Testis (tissue), 2 donors: ENCODE measurements at regions not wholly inside any gene's neighbourhood (a gene's known extent, or its start where the extent isn't known, plus 50 kb on each side); places are given as distances from the start of the nearest gene placed in this dataset.

Source experiments
- DNase-seq: peaks from one replicate; pipeline ENCODE4 v3.0.0-alpha.2; 2019
- H3K27ac ChIP-seq, 2 donors: fragments of 200-600 bp; sonication (generic); one replicate each; pipeline ENCODE4 v1.5.1; 2019
- H3K27me3 ChIP-seq: fragments of 200-600 bp; sonication (generic); one replicate; pipeline ENCODE4 v1.5.1; 2019
- H3K36me3 ChIP-seq: fragments of 200-600 bp; sonication (generic); one replicate; pipeline ENCODE4 v1.5.1; 2017; ENCODE audit warnings: low read depth; ENCODE audit errors: missing control alignments
- H3K4me1 ChIP-seq: fragments of 200-600 bp; sonication (generic); one replicate; pipeline ENCODE4 v1.5.1; 2019
- H3K4me3 ChIP-seq, 2 donors: fragments of 200-600 bp; sonication (generic); one replicate each; pipeline ENCODE4 v1.5.1; 2017 to 2019
- H3K9me3 ChIP-seq: fragments of 200-600 bp; sonication (generic); one replicate; pipeline ENCODE4 v1.5.1; 2017
- CTCF ChIP-seq, 3 experiments: fragments of 450-650 bp in 2 of 3; fragments of 200-600 bp in 1 of 3; sonication (generic) in 1 of 3; IDR thresholded peaks; one replicate each; pipeline ENCODE4 v1.5.1; 2016 to 2019; ENCODE audit warnings: antibody characterized with exemption in 3 of 3, mild to moderate bottlenecking in 2 of 3, moderate library complexity in 1 of 3
- POLR2A ChIP-seq: fragments of 450-650 bp; IDR thresholded peaks from one replicate; pipeline ENCODE4 v1.6.1; 2017; ENCODE audit warnings: antibody characterized with exemption, mild to moderate bottlenecking, moderate library complexity
- WGBS, 2 donors: methylation state at CpG; one replicate each; pipeline ENCODE4 v1.1.5; 2018; 5-methylcytosine and 5-hydroxymethylcytosine counted together
- intact Hi-C: fragments of 100-400 bp; cut with DNase I; formaldehyde crosslinking; loops from one replicate; pipeline ENCODE4 v1.15.1; 2023; ENCODE audit warnings: low total_unique reads

GRCh38 chr15:96746665-96747064 lies 416.2 kb downstream of the NR2F2 start:
- H3K4me3 ChIP-seq: no peak overlapping the region
- DNase-seq: no peak
- H3K27ac ChIP-seq: no peak overlapping the region
- WGBS, 2 donors: 66 to 70% methylated on average over 4 of the region's 4 CpGs
- no peaks in the 10 kb centered on the region for H3K9me3 ChIP-seq
- TF ChIP-seq CTCF (IDR thresholded peaks at IDR 0.05): no peak
- no peak for TF ChIP-seq POLR2A
- H3K36me3 ChIP-seq: no peaks in the 10 kb centered on the region
- intact Hi-C loops: no loop called here
- no peaks in the 10 kb centered on the region for H3K27me3 ChIP-seq
- H3K4me1 ChIP-seq: no peaks in the 10 kb centered on the region

DNA sequence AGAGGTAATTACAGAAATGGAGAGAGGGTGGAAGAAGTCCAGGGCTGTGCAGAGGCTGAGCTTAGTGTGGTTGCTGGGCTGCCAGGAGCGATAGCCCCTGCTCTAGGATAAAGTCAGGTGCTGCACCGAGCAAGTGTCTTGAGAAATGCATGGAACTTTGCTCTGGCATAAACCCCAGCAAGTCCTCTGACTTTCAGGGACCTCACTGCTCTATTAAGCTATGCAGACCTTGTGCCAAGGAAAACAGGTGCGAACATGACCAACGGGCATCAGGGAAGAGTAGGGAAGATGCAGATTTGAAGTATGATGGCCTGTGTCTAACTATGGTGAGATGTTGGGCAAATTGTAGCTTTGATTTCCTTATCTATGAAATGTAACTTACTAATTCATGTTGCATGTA lies 416.8 kb downstream of the NR2F2 start:
- H3K27me3 ChIP-seq: no peaks in the 10 kb centered on the region
- DNase-seq: no peak
- no peak overlapping the region for H3K4me3 ChIP-seq
- intact Hi-C loops: no loop called here
- no peaks in the 10 kb centered on the region for H3K4me1 ChIP-seq
- WGBS, 2 donors: 72 to 82% methylated on average over 4 of the region's 4 CpGs
- no peak overlapping the region for H3K27ac ChIP-seq
- H3K36me3 ChIP-seq: no peaks in the 10 kb centered on the region
- TF ChIP-seq POLR2A (no peak), CTCF (IDR thresholded peaks at IDR 0.05) (no peak)
- H3K9me3 ChIP-seq: no peaks in the 10 kb centered on the region

DNA sequence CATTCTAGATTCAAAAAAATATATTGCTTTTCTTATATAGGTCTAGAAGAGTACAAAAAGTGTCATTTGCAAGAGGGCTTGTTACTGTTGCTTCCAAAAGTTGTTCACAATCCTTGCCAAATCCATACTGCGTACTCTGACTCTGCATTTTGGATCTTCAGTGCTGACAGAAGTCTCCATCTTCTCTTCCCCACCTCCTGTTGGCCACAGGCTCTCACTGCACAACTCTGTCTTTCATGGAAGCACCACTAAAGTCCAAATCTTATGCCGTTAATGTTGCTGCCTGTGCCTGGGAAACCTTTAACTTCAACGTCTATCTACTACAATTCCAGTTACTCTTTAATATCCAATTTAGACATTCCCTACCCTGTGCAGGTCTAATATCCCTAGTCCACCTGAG lies 419.9 kb downstream of the NR2F2 start:
- TF ChIP-seq POLR2A (no peak), CTCF (IDR thresholded peaks at IDR 0.05) (no peak)
- Histone ChIP-seq H3K27me3 (no peaks in the 10 kb centered on the region), H3K4me3 (no peak overlapping the region), H3K9me3 (no peaks in the 10 kb centered on the region), H3K4me1 (no peaks in the 10 kb centered on the region), H3K27ac (no peak overlapping the region), H3K36me3 (no peaks in the 10 kb centered on the region)
- no peak for DNase-seq
- intact Hi-C loops: no loop called here
- 69 to 90% methylated on average over 3 of the region's 3 CpGs for WGBS, 2 donors

DNA sequence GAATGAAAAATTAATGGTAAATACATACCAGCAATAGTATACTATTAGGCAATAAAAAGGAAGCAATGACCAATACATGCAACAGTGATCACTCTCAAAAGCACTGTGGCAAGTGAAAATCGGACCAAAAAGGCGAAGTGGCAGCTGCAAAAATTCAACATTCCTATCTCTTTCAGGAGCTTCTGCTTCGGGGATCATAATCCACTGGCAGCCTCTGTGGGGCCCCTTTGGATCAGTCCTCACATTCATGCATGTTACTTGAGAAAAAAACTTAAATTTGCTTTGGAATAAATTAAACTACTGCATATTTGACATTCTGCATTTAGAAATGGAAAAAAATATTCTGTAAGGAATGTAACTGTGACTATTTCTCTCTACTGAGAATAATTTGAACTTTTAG lies 425.6 kb downstream of the NR2F2 start:
- WGBS, 2 donors: 32 to 55% methylated on average over 3 of the region's 3 CpGs
- no peak overlapping the region for H3K27ac ChIP-seq
- intact Hi-C loops: no loop called here
- no peaks in the 10 kb centered on the region for H3K9me3 ChIP-seq
- H3K4me3 ChIP-seq: no peak overlapping the region
- no peak for TF ChIP-seq CTCF (IDR thresholded peaks at IDR 0.05)
- TF ChIP-seq POLR2A: no peak
- H3K27me3 ChIP-seq: no peaks in the 10 kb centered on the region
- no peaks in the 10 kb centered on the region for H3K36me3 ChIP-seq
- H3K4me1 ChIP-seq: no peaks in the 10 kb centered on the region
- DNase-seq: no peak

DNA sequence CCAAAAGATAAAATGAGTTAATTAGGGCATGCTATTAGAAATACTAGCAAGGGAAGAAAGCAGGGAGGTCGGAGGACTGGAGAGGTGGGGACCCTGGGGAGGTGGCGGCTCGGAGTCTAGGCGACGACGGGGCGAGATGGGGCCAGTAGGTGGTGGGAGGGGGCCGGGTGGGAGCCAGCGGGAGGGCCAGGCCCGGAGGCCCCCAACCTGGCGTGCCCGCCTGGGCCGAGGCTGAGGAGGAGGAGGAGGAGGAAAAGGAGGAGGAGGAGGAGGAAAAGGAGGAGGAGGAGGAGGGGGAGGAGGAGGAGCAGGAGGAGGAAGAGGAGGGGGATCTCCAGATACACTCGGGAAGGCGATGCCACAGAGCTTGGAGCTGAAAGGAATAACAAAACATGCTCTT lies 426.2 kb downstream of the NR2F2 start:
- DNase-seq: no peak
- no peaks in the 10 kb centered on the region for H3K27me3 ChIP-seq
- H3K27ac ChIP-seq: no peak overlapping the region
- WGBS, 2 donors: 31 to 40% methylated on average over 15 of the region's 15 CpGs
- TF ChIP-seq CTCF (IDR thresholded peaks at IDR 0.05) (no peak), POLR2A (no peak)
- no peak overlapping the region for H3K4me3 ChIP-seq
- H3K4me1 ChIP-seq: no peaks in the 10 kb centered on the region
- no peaks in the 10 kb centered on the region for H3K9me3 ChIP-seq
- intact Hi-C loops: no loop called here
- no peaks in the 10 kb centered on the region for H3K36me3 ChIP-seq
